ENCODE measurements at regions not wholly inside any gene's neighbourhood (a gene's known extent, or its start where the extent isn't known, plus 50 kb on each side); places are given as distances from the start of the nearest gene placed in this dataset.

- TF ChIP-seq ARNT (IDR thresholded peaks at IDR 0.05) (no peak), BHLHE40 (IDR thresholded peaks at IDR 0.05; ENCODE audit: borderline replicate concordance) (no peak), PKNOX1 (IDR thresholded peaks at IDR 0.05) (no peak), SUZ12 (IDR thresholded peaks at IDR 0.05) (no peak), ZNF384 (IDR thresholded peaks at IDR 0.05) (no peak), HDGF (IDR thresholded peaks at IDR 0.05; ENCODE audit: borderline replicate concordance) (no peak), SP1 (IDR thresholded peaks at IDR 0.05) (no peak), CTBP1 (IDR thresholded peaks at IDR 0.05; ENCODE audit: borderline replicate concordance) (no peak), ELF4 (IDR thresholded peaks at IDR 0.05) (no peak), FOXM1 (IDR thresholded peaks at IDR 0.05; ENCODE audit: borderline replicate concordance) (no peak), LEF1 (IDR thresholded peaks at IDR 0.05; ENCODE audit: borderline replicate concordance) (no peak), NFRKB (IDR thresholded peaks at IDR 0.05) (no peak)
Observed at GRCh38 chr2:221897718-221898117, 325.6 kb upstream of the EPHA4 start.
